HCT116 (cell line): ENCODE measurements at regions not wholly inside any gene's neighbourhood (a gene's known extent, or its start where the extent isn't known, plus 50 kb on each side); places are given as distances from the start of the nearest gene placed in this dataset.

Source experiments
- CEBPB ChIP-seq: IDR thresholded peaks from 2 replicates; pipeline ENCODE4 v1.6.1; 2012; ENCODE audit warnings: low read depth
- ELF1 ChIP-seq: IDR thresholded peaks from 2 replicates; pipeline ENCODE4 v1.6.1; 2012; ENCODE audit warnings: low read depth, borderline replicate concordance
- EZH2phosphoT487 ChIP-seq: fragments of 200-600 bp; IDR thresholded peaks from 2 replicates; pipeline ENCODE4 v1.6.1; 2018; ENCODE audit warnings: antibody characterized with exemption, borderline replicate concordance
- JUND ChIP-seq: IDR thresholded peaks from 2 replicates; pipeline ENCODE4 v1.6.1; 2012
- POLR2A ChIP-seq: IDR thresholded peaks from 2 replicates; pipeline ENCODE4 v1.7.0; 2011; ENCODE audit warnings: borderline replicate concordance; ENCODE audit not compliant: insufficient read depth, insufficient read length; ENCODE audit errors: extremely low read depth
- POLR2AphosphoS5 ChIP-seq: IDR thresholded peaks from 2 replicates; pipeline ENCODE4 v1.6.1; 2011; ENCODE audit warnings: mild to moderate bottlenecking, low read depth, low read length, moderate library complexity
- RAD21 ChIP-seq: IDR thresholded peaks from 2 replicates; pipeline ENCODE4 v1.6.1; 2012; ENCODE audit warnings: low read depth, mild to moderate bottlenecking
- SP1 ChIP-seq: IDR thresholded peaks from 2 replicates; pipeline ENCODE4 v1.6.1; 2012; ENCODE audit warnings: low read depth
- TCF7L2 ChIP-seq: IDR thresholded peaks from 2 replicates; pipeline ENCODE4 v1.7.0; 2011; ENCODE audit warnings: borderline replicate concordance, inconsistent platforms; ENCODE audit not compliant: insufficient read depth, insufficient read length; ENCODE audit errors: extremely low read depth
- YY1 ChIP-seq: IDR thresholded peaks from 2 replicates; pipeline ENCODE4 v1.6.1; 2011; ENCODE audit warnings: low read length, low read depth, moderate library complexity, mild to moderate bottlenecking; ENCODE audit not compliant: insufficient replicate concordance; ENCODE audit errors: extremely low read depth
- ZNF274 ChIP-seq: fragments of 200-500 bp; sonication (Bioruptor generic); IDR thresholded peaks from 2 replicates; pipeline ENCODE4 v1.6.1; 2014; ENCODE audit warnings: mild to moderate bottlenecking, low read depth, low read length, inconsistent platforms
- TF ChIP-seq, protein P1 (sequence below), 3 experiments: fragments of 200-600 bp in 1 of 3; sonication (generic) in 1 of 3; IDR thresholded peaks in 2 of 3; conservative IDR thresholded peaks in 1 of 3; 2 replicates each; pipeline ENCODE4 v1.5.1; 2012 to 2017; ENCODE audit warnings: low read depth in 2 of 3, low read length in 2 of 3, antibody characterized with exemption in 1 of 3, borderline replicate concordance in 1 of 3, control low read depth in 1 of 3, mild to moderate bottlenecking in 1 of 3, mixed read lengths in 1 of 3, mixed run types in 1 of 3, moderate library complexity in 1 of 3; ENCODE audit not compliant: insufficient read depth in 1 of 3
- TF ChIP-seq, protein P2 (sequence below): IDR thresholded peaks from 2 replicates; pipeline ENCODE4 v1.6.1; 2011; ENCODE audit warnings: mild to moderate bottlenecking, low read length, moderate library complexity; ENCODE audit not compliant: insufficient replicate concordance; ENCODE audit errors: extremely low read depth
- TF ChIP-seq, protein P3 (sequence below): IDR thresholded peaks from 2 replicates; pipeline ENCODE4 v1.6.1; 2012

DNA sequence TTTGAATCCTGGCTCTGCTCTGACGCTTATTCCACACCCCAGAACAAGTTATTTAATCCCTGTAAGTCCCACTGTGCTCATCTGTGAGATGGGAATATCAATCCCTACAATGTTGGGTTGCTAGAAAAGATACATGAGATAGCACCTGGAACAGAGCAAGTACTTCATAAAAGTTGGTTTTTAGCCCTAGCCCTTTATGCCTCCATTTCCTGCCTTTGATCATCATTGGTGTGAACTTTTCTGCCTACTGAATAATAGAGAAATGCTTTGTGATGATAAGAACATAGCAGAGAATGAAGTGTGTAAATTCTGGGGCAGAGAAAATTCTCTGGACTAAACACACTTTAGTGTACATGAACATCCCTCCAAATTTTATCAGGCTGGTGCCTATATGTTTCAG is 90.3 kb upstream of the RANBP6 start:
- no peak for TF ChIP-seq ZNF274
- TF ChIP-seq, protein P1, sequence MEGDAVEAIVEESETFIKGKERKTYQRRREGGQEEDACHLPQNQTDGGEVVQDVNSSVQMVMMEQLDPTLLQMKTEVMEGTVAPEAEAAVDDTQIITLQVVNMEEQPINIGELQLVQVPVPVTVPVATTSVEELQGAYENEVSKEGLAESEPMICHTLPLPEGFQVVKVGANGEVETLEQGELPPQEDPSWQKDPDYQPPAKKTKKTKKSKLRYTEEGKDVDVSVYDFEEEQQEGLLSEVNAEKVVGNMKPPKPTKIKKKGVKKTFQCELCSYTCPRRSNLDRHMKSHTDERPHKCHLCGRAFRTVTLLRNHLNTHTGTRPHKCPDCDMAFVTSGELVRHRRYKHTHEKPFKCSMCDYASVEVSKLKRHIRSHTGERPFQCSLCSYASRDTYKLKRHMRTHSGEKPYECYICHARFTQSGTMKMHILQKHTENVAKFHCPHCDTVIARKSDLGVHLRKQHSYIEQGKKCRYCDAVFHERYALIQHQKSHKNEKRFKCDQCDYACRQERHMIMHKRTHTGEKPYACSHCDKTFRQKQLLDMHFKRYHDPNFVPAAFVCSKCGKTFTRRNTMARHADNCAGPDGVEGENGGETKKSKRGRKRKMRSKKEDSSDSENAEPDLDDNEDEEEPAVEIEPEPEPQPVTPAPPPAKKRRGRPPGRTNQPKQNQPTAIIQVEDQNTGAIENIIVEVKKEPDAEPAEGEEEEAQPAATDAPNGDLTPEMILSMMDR (IDR thresholded peaks at IDR 0.05 in 2 of 3, conservative IDR thresholded peaks at IDR 0.05 in 1 of 3; ENCODE audit: borderline replicate concordance in 1 of 3, insufficient read depth in 1 of 3, low read depth in 2 of 3, low read length in 2 of 3), result no peak
- TF ChIP-seq SP1, result no peak
- TF ChIP-seq YY1, result no peak
- TF ChIP-seq EZH2phosphoT487, result no peak
- TF ChIP-seq TCF7L2, result no peak
- TF ChIP-seq, protein P2, sequence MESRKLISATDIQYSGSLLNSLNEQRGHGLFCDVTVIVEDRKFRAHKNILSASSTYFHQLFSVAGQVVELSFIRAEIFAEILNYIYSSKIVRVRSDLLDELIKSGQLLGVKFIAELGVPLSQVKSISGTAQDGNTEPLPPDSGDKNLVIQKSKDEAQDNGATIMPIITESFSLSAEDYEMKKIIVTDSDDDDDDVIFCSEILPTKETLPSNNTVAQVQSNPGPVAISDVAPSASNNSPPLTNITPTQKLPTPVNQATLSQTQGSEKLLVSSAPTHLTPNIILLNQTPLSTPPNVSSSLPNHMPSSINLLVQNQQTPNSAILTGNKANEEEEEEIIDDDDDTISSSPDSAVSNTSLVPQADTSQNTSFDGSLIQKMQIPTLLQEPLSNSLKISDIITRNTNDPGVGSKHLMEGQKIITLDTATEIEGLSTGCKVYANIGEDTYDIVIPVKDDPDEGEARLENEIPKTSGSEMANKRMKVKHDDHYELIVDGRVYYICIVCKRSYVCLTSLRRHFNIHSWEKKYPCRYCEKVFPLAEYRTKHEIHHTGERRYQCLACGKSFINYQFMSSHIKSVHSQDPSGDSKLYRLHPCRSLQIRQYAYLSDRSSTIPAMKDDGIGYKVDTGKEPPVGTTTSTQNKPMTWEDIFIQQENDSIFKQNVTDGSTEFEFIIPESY, result no peak
- no peak for TF ChIP-seq POLR2AphosphoS5
- no peak for TF ChIP-seq CEBPB
- TF ChIP-seq POLR2A, result no peak
- no peak for TF ChIP-seq JUND
- no peak for TF ChIP-seq RAD21
- TF ChIP-seq, protein P3, sequence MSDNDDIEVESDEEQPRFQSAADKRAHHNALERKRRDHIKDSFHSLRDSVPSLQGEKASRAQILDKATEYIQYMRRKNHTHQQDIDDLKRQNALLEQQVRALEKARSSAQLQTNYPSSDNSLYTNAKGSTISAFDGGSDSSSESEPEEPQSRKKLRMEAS, result no peak
- no peak for TF ChIP-seq ELF1
